OCI-LY1 (cell line): ENCODE measurements at regions not wholly inside any gene's neighbourhood (a gene's known extent, or its start where the extent isn't known, plus 50 kb on each side); places are given as distances from the start of the nearest gene placed in this dataset.

Source experiments
- H2AFZ ChIP-seq: fragments of 200-600 bp; sonication (generic), shearing (Covaris generic); 2 replicates; pipeline ENCODE4 v1.6.0; 2014; ENCODE audit warnings: antibody characterized with exemption, mild to moderate bottlenecking, low read length
- H3F3A ChIP-seq: fragments of 200-600 bp; sonication (generic), shearing (Covaris generic); 2 replicates; pipeline ENCODE4 v1.6.0; 2014; ENCODE audit warnings: mild to moderate bottlenecking, antibody characterized with exemption, low read length, moderate library complexity; ENCODE audit not compliant: insufficient read depth
- H3K27ac ChIP-seq: fragments of 200-600 bp; sonication (generic); 2 replicates; pipeline ENCODE4 v1.5.1; 2014; ENCODE audit warnings: low read length, mixed run types, mild to moderate bottlenecking, low read depth; ENCODE audit not compliant: poor library complexity, severe bottlenecking
- H3K27me3 ChIP-seq: fragments of 200-600 bp; sonication (generic); 2 replicates; pipeline ENCODE4 v1.6.0; 2014; ENCODE audit warnings: antibody characterized with exemption, mild to moderate bottlenecking, low read length, moderate library complexity; ENCODE audit not compliant: insufficient read depth
- H3K36me3 ChIP-seq: fragments of 200-600 bp; sonication (generic); 2 replicates; pipeline ENCODE4 v1.6.1; 2014; ENCODE audit warnings: mild to moderate bottlenecking, antibody characterized with exemption, low read length, moderate library complexity, mixed read lengths; ENCODE audit not compliant: insufficient read depth
- H3K4me1 ChIP-seq: fragments of 200-600 bp; sonication (generic); 2 replicates; pipeline ENCODE4 v1.5.1; 2014; ENCODE audit warnings: mild to moderate bottlenecking, low read length, moderate library complexity; ENCODE audit not compliant: insufficient read depth, severe bottlenecking
- H3K4me2 ChIP-seq: fragments of 200-600 bp; sonication (generic), shearing (Covaris generic); 2 replicates; pipeline ENCODE4 v1.6.1; 2014; ENCODE audit warnings: low read length
- H3K4me3 ChIP-seq: fragments of 200-600 bp; sonication (generic); 2 replicates; pipeline ENCODE4 v1.5.1; 2014; ENCODE audit warnings: low read length, low read depth, mild to moderate bottlenecking, mixed read lengths; ENCODE audit not compliant: poor library complexity, severe bottlenecking
- H3K79me2 ChIP-seq: fragments of 200-600 bp; shearing (Covaris generic); 2 replicates; pipeline ENCODE4 v1.6.1; 2016; ENCODE audit warnings: mixed run types, low read length, mixed read lengths; ENCODE audit not compliant: insufficient read depth
- H3K9ac ChIP-seq: fragments of 200-600 bp; sonication (generic), shearing (Covaris generic); 2 replicates; pipeline ENCODE4 v1.6.1; 2014; ENCODE audit warnings: mild to moderate bottlenecking, low read length, mixed read lengths
- H3K9me2 ChIP-seq: fragments of 200-600 bp; sonication (generic), shearing (Covaris generic); 2 replicates; pipeline ENCODE4 v1.6.1; 2014; ENCODE audit warnings: low read depth, mild to moderate bottlenecking, low read length, mixed read lengths
- H3K9me3 ChIP-seq: fragments of 200-600 bp; shearing (Covaris generic); 2 replicates; pipeline ENCODE4 v1.6.1; 2014; ENCODE audit warnings: low read length, mixed read lengths
- H4K20me1 ChIP-seq: fragments of 200-600 bp; sonication (generic), shearing (Covaris generic); 2 replicates; pipeline ENCODE4 v1.6.0; 2016; ENCODE audit warnings: mild to moderate bottlenecking, low read length; ENCODE audit not compliant: insufficient read depth
- EZH2 ChIP-seq: fragments of 200-600 bp; sonication (generic), shearing (Covaris generic); IDR thresholded peaks from 2 replicates; pipeline ENCODE4 v1.8.0; 2017; ENCODE audit warnings: borderline replicate concordance, mixed run types, mild to moderate bottlenecking, antibody characterized with exemption, low read length, moderate library complexity, mixed read lengths
- TF ChIP-seq, protein P1 (sequence below): fragments of 200-600 bp; sonication (generic), shearing (Covaris generic); IDR thresholded peaks from 2 replicates; pipeline ENCODE4 v1.5.1; 2017; ENCODE audit warnings: mild to moderate bottlenecking, antibody characterized with exemption, low read length, moderate library complexity, mixed read lengths

- Histone ChIP-seq H2AFZ (no peak overlapping the region), H3K4me2 (no peak overlapping the region), H3K27ac (no peak overlapping the region), H3K79me2 (no peaks in the 10 kb centered on the region), H3K9me3 (no peaks in the 10 kb centered on the region), H3K9ac (no peak overlapping the region), H3K4me1 (no peaks in the 10 kb centered on the region), H3K4me3 (no peak overlapping the region), H3F3A (no peaks in the 10 kb centered on the region), H3K36me3 (no peaks in the 10 kb centered on the region), H4K20me1 (no peaks in the 10 kb centered on the region), H3K27me3 (no peaks in the 10 kb centered on the region), H3K9me2 (no peaks in the 10 kb centered on the region)
- TF ChIP-seq, protein P1, sequence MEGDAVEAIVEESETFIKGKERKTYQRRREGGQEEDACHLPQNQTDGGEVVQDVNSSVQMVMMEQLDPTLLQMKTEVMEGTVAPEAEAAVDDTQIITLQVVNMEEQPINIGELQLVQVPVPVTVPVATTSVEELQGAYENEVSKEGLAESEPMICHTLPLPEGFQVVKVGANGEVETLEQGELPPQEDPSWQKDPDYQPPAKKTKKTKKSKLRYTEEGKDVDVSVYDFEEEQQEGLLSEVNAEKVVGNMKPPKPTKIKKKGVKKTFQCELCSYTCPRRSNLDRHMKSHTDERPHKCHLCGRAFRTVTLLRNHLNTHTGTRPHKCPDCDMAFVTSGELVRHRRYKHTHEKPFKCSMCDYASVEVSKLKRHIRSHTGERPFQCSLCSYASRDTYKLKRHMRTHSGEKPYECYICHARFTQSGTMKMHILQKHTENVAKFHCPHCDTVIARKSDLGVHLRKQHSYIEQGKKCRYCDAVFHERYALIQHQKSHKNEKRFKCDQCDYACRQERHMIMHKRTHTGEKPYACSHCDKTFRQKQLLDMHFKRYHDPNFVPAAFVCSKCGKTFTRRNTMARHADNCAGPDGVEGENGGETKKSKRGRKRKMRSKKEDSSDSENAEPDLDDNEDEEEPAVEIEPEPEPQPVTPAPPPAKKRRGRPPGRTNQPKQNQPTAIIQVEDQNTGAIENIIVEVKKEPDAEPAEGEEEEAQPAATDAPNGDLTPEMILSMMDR = no peak
- no peak for TF ChIP-seq EZH2
These were observed 349.6 kb downstream of the MATN1 start for GRCh38 chr1:30373471-30374399.

DNA sequence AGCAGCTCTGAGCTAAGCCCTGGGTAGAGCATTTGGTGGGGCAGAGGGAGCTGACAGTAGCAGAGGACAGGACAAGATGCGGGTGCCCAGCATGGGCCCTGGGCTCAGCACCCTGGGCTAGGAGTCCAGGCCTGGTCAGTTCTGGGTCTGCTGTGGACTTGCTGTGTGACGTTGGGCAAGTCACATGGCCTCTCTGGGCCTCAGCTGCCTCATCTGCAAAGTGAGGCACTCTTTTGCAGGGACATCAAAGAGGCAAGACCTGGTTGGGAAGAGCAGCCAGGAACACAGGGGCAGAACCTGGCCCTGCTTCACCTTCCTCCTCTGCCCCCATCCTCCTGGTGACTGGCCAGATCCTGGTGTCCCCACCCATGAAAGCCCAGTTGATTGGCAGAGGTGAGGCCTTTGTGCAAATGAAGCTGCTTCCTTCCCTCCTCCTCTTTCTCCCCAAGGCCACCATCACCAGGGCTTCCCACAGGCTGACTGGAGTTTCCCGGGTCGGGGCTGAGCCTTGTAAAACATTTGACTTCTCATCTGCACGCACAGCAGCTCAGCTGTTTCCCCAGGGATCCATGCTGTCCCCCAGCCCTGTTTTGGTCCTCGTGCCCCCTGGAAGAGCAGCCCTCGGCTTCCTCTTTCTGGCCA, 350.5 kb downstream of the MATN1 start:
- Histone ChIP-seq H3K9ac (no peak overlapping the region), H3K4me3 (no peak overlapping the region), H3K9me3 (no peaks in the 10 kb centered on the region)

DNA sequence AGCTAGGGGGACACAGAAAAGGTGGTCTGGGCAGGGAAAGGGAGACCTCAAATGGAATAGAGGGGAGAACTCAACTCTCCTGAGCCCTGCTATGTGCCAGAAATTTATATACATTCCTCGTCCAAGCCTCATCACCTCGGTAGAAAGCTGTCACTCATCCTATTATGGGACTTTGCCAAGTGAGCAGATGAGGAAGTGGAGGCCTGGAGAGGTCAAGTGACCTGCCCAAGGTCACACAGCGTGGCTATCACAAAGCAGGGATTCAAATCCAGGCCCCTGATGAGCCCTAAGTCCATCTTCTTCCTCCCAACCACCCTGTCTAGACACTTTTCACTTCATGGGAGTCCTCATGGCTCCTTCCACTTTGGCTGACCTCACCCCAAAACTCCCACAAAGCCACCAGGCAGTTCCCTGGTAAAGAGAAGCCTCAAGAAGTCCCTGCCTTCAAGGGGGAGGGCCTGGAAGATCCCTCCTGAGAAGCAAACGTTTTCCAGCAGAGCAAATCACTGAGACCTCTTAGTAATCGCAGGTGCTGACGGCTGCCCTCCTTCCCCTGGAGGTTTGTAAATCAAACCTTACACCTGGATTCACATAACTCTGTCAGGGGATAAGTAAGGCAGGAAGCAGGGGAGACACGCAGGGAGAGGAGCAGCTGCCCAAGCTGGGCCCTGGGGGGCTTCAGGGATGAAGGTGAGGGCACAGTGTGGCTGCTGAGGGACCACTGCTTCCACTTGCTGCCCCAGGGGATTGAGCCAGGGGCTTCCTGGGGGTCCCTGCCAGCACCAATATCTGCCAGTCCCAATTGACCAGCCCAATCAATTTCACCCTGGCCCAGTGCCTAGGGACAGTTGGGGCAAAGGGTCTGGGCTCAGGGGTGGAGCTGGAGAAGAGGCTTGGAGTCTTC, 351.2 kb downstream of the MATN1 start:
- H2AFZ ChIP-seq = no peak overlapping the region
- TF ChIP-seq, protein P1 = no peak
- TF ChIP-seq EZH2 = no peak
- no peaks in the 10 kb centered on the region for H3K9me2 ChIP-seq
- no peaks in the 10 kb centered on the region for H3K36me3 ChIP-seq
- H3F3A ChIP-seq = no peaks in the 10 kb centered on the region
- no peaks in the 10 kb centered on the region for H3K4me1 ChIP-seq
- no peak overlapping the region for H3K27ac ChIP-seq
- H3K79me2 ChIP-seq = no peaks in the 10 kb centered on the region
- no peaks in the 10 kb centered on the region for H4K20me1 ChIP-seq
- no peaks in the 10 kb centered on the region for H3K9me3 ChIP-seq
- no peaks in the 10 kb centered on the region for H3K27me3 ChIP-seq
- H3K4me2 ChIP-seq = no peak overlapping the region
- H3K9ac ChIP-seq = no peak overlapping the region
- H3K4me3 ChIP-seq = no peak overlapping the region

More for the DNA sequence above, 350.5 kb downstream of the MATN1 start:
- Histone ChIP-seq H3K27me3 (no peaks in the 10 kb centered on the region), H3K4me2 (no peak overlapping the region), H3K27ac (no peak overlapping the region), H3F3A (no peaks in the 10 kb centered on the region), H2AFZ (no peak overlapping the region), H3K9me2 (no peaks in the 10 kb centered on the region), H4K20me1 (no peaks in the 10 kb centered on the region), H3K79me2 (no peaks in the 10 kb centered on the region), H3K36me3 (no peaks in the 10 kb centered on the region), H3K4me1 (no peaks in the 10 kb centered on the region)
- TF ChIP-seq EZH2 = no peak
- TF ChIP-seq, protein P1 = no peak
